BE2C (cell line): ENCODE measurements at regions not wholly inside any gene's neighbourhood (a gene's known extent, or its start where the extent isn't known, plus 50 kb on each side); places are given as distances from the start of the nearest gene placed in this dataset.
A peak's percentile ranks its signal among the peaks of the same experiment; 100 is the strongest.
"Not testable (repeated sequence)": the region's sequence is repeated elsewhere in the genome, so short reads cannot be mapped to it uniquely, and the experiment has no call there.

Experiments
- DNase-seq: peaks from one replicate; pipeline ENCODE4 v3.0.0-alpha.2; 2020
- H3K27me3 ChIP-seq: fragments of 250-450 bp; sonication (Bioruptor Pico); 2 replicates; pipeline ENCODE4 v1.5.1; 2020; ENCODE audit warnings: mild to moderate bottlenecking
- H3K36me3 ChIP-seq: fragments of 250-450 bp; sonication (Bioruptor Pico); 2 replicates; pipeline ENCODE4 v1.5.1; 2020; ENCODE audit warnings: mild to moderate bottlenecking
- H3K4me1 ChIP-seq: fragments of 250-450 bp; sonication (Bioruptor Pico); 2 replicates; pipeline ENCODE4 v1.5.1; 2020
- H3K4me3 ChIP-seq: 2 replicates; pipeline ENCODE4 v1.5.1; 2011; ENCODE audit warnings: low read depth, low read length
- H3K9me3 ChIP-seq: fragments of 250-450 bp; sonication (Bioruptor Pico); 2 replicates; pipeline ENCODE4 v1.5.1; 2020
- TF ChIP-seq, protein P1 (sequence below): IDR thresholded peaks from 2 replicates; pipeline ENCODE4 v1.5.1; 2012; ENCODE audit warnings: mild to moderate bottlenecking, low read depth, low read length

DNA sequence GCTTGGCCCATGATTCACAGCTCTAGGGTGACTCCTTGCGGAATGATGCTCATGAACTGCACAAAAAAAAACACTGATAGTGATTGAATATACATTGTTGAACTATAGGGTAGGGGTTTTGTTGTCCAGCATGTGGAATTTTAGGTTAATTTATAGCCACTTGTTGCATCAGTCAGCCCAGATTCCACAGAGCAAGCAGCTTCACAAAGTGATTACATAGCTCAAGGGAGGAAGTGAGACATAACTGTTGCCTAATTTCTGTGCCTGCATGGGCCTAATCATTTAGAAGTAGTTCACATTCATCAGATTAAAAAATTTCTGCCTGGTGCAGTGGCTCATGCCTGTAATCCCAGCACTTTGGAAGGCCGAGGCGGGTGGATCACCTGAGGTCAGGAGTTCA, 142.2 kb upstream of the ZNF722 start:
- not testable (repeated sequence) for H3K36me3 ChIP-seq, H3K4me3 ChIP-seq, H3K4me1 ChIP-seq, H3K27me3 ChIP-seq, H3K9me3 ChIP-seq, DNase-seq

DNA sequence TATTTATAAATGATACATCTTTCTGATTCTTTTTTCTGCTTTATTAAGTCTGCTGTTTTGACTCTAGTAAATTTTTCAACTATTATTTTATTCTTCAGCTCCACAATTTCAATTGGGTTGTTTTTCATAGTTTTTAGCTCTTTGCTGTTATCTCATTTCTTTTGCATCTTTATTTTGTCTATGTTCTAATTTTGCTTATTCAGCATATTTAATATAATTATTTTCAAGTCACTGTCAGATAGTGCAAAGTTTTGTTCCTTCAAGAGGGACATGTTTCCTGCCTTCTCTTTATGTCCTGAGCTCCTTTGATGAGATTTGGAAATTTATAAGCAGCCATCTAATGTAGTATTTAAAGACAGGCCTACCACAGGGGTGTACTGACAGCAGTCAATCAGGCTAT, 131.5 kb upstream of the ZNF722 start:
- no peak for DNase-seq
- Histone ChIP-seq H3K27me3 (no peaks in the 10 kb centered on the region), H3K9me3 (no peaks in the 10 kb centered on the region), H3K4me3 (no peak overlapping the region), H3K4me1 (no peaks in the 10 kb centered on the region), H3K36me3 (no peaks in the 10 kb centered on the region)
- TF ChIP-seq, protein P1, sequence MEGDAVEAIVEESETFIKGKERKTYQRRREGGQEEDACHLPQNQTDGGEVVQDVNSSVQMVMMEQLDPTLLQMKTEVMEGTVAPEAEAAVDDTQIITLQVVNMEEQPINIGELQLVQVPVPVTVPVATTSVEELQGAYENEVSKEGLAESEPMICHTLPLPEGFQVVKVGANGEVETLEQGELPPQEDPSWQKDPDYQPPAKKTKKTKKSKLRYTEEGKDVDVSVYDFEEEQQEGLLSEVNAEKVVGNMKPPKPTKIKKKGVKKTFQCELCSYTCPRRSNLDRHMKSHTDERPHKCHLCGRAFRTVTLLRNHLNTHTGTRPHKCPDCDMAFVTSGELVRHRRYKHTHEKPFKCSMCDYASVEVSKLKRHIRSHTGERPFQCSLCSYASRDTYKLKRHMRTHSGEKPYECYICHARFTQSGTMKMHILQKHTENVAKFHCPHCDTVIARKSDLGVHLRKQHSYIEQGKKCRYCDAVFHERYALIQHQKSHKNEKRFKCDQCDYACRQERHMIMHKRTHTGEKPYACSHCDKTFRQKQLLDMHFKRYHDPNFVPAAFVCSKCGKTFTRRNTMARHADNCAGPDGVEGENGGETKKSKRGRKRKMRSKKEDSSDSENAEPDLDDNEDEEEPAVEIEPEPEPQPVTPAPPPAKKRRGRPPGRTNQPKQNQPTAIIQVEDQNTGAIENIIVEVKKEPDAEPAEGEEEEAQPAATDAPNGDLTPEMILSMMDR: no peak

DNA sequence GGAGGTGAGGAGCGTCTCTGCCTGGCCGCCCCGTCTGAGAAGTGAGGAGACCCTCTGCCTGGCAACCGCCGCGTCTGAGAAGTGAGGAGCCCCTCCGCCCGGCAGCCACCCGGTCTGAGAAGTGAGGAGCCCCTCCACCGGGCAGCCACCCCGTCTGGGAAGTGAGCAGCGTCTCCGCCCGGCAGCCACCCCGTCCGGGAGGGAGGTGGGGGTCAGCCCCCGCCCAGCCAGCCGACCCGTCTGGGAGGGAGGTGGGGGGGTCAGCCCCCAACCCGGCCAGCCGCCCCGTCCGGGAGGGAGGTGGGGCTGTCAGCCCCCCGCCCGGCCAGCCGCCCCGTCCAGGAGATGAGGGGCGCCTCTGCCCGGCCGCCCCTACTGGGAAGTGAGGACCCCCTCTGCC, 124.4 kb upstream of the ZNF722 start:
- DNase-seq: not testable (repeated sequence)

DNA sequence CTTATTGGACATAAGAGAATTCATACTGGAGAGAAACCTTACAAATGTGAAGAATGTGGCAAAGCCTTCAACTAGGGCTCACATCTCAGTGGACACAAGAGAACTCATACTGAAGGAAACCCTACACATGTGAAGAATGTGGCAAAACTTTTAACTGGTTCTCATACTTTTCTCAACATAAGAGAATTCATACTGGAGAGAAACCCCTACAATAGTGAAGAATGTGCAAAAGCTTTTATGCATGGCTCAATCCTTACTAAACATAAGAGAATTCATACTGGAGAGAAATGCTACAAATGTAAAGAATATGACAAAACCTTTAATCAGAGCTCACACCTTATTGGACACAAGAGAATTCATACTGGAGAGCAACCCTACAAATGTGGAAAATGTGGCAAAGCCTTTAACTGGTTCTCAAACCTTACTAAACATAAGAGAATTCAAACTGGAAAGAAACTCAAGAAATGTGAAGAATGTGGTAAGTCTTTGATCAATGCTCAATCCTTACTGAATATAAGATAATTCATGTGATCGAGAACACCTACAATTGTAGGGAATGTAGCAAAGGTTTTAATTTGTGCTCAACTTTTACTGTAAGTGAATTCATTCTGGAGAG, 121.8 kb upstream of the ZNF722 start:
- H3K27me3 ChIP-seq: no peaks in the 10 kb centered on the region
- no peak overlapping the region for H3K4me3 ChIP-seq
- no peaks in the 10 kb centered on the region for H3K36me3 ChIP-seq
- TF ChIP-seq, protein P1: no peak
- no peaks in the 10 kb centered on the region; the same call in 1 of the 2 replicates for H3K9me3 ChIP-seq
- DNase-seq: no peak
- H3K4me1 ChIP-seq: no peaks in the 10 kb centered on the region

More for the DNA sequence above, 124.4 kb upstream of the ZNF722 start:
- not testable (repeated sequence) for H3K9me3 ChIP-seq, H3K4me1 ChIP-seq, H3K4me3 ChIP-seq, H3K27me3 ChIP-seq, H3K36me3 ChIP-seq

DNA sequence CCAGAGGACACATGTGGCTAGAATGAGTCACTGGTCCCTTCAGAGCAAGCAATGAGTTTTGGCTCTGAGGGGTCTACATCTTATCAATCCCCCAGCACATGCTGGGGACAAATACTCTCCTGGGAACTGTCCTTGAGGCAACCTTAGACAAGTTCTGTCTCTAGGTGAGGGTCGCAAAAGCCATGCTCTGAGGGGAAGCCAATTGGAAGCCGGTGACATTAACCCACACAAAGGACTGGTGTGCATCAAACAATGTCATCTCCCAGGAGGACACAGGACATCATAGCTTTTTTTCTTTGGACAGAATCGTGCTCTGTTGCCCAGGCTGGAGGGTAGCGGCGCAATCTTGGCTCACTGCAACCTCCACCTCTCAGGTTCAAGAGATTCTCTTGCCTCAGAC, 111.6 kb upstream of the ZNF722 start:
- no peaks in the 10 kb centered on the region for H3K36me3 ChIP-seq
- no peaks in the 10 kb centered on the region; the same call in 1 of the 2 replicates for H3K9me3 ChIP-seq
- H3K27me3 ChIP-seq: no peaks in the 10 kb centered on the region
- no peaks in the 10 kb centered on the region for H3K4me1 ChIP-seq
- H3K4me3 ChIP-seq: no peak overlapping the region
- DNase-seq: no peak
- TF ChIP-seq, protein P1: no peak

DNA sequence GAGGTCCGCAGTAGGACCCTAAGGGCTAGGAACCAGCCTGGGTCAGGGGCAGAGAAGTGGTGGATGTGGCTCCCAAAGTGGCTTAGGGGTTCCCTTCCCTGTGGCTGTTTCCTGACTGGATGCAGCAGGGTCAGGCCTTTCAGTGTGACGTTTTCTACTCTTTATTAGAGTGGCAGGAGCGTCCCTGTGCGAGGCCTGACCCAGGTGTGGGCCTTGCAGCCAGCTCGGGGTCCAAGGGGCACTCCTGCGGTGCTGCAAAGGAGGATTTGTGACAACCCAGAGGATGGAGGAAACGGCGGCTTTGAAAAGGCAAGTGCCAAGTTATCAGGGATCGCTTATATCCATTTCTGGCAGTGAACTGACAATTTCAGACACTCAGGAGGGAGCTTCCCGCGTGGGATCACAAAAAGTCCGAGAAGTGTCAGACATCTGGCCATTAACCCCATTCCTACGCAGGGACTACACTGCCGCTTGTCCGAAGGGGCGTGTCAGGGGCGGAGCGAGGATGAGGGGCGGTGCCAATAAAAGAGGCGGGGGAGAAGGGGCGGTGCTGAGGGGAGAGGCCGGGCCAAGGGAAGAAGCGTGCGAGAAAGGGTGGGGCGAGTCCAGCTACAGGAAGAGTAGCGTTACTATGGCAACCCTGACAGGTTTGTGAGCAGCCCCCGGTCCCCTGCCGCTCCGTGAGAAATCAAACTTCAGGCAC, 98.8 kb upstream of the ZNF722 start:
- TF ChIP-seq, protein P1: no peak
- Histone ChIP-seq H3K4me3 (peak overlapping the region; percentile 53), H3K4me1 (no peaks in the 10 kb centered on the region), H3K9me3 (no peaks in the 10 kb centered on the region; the same call in 1 of the 2 replicates), H3K36me3 (no peaks in the 10 kb centered on the region), H3K27me3 (no peaks in the 10 kb centered on the region)
- DNase-seq: peak; percentile 51

DNA sequence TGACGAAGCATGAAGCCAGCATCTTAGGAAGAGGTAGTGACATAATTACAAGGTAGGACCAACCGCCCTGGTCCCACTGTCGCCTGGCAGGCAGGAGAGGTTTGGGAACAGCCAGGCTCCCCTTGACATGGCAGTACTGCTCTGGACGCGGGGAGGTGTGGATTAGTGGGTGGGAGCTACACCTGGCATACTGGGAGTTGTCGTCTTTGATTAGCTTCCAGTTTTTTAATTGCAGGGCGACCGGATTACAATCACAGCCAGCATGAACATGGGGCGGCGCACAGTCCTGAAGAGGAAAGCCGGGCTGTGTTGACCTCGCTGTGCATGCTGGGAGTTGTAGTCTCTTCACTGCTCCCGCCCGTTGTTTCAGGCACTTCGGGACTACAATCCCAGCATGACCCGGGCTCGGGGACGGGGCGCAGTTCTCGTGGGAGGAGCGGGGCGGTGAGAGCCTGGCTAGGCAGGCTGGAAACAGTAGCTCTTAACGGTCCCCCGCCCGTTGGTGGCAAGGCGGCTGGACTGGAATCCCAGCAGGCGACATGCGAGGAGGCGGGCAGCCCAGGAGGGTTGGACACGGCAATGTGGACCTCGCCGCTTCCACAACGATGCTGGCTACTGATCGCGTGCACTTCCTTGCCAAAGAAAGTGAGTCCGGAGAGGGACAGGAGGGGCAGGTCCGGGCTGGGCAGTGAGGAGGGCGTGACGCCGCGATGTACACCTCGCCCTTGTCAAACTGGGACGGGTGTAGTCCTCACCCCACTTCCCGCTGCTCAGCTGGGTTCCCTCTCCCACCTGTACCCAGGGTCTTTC, 98.0 kb upstream of the ZNF722 start:
- TF ChIP-seq, protein P1: no peak
- H3K9me3 ChIP-seq: no peaks in the 10 kb centered on the region; the same call in 1 of the 2 replicates
- H3K27me3 ChIP-seq: no peaks in the 10 kb centered on the region
- peak; percentile 71 for DNase-seq
- no peaks in the 10 kb centered on the region for H3K4me1 ChIP-seq
- H3K4me3 ChIP-seq: peak overlapping the region; percentile 53
- H3K36me3 ChIP-seq: no peaks in the 10 kb centered on the region

DNA sequence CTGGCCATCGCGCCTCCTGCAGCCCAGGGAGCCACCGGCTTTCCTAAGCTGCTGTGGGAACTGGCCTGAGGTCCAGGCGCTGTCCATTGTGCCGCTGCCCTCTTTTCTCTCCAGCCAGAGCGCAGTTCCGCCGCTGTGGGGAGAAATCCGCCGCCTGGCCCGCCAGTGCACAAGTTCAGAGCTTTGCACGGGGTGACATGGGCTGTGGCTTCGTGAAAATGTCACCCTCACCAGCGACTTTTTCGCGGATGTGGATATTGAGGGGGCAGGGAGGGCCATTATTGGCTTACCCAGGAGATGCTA, 97.5 kb upstream of the ZNF722 start:
- DNase-seq, H3K27me3 ChIP-seq, H3K9me3 ChIP-seq, H3K4me1 ChIP-seq, H3K36me3 ChIP-seq: not testable (repeated sequence)
- H3K4me3 ChIP-seq: peak overlapping the region; percentile 35
